ENCODE measurements at regions not wholly inside any gene's neighbourhood (a gene's known extent, or its start where the extent isn't known, plus 50 kb on each side); places are given as distances from the start of the nearest gene placed in this dataset.

- no peak for DNase-seq (ENCODE audit: extremely low read depth, low read depth, low spot score)
Observed at GRCh38 chr22:27083610-27084009, 426.2 kb downstream of the MIAT start.

- no peak for DNase-seq (ENCODE audit: extremely low read depth, low read depth, low spot score)
Observed at GRCh38 chr22:27084130-27084529, 426.7 kb downstream of the MIAT start.

GRCh38 chr22:27086080-27087044, 429.0 kb downstream of the MIAT start:
- DNase-seq (ENCODE audit: extremely low read depth, low read depth, low spot score) = no peak

GRCh38 chr22:27087051-27087450, 429.7 kb downstream of the MIAT start:
- no peak for DNase-seq (ENCODE audit: extremely low read depth, low read depth, low spot score)

- no peak for DNase-seq (ENCODE audit: extremely low read depth, low read depth, low spot score)
Observed at GRCh38 chr22:27088026-27088425, 430.6 kb downstream of the MIAT start.

- no peak for DNase-seq (ENCODE audit: extremely low read depth, low read depth, low spot score)
Observed at GRCh38 chr22:27089264-27089663, 431.9 kb downstream of the MIAT start.

GRCh38 chr22:27090611-27091011, 433.2 kb downstream of the MIAT start:
- DNase-seq (ENCODE audit: extremely low read depth, low read depth, low spot score) = no peak

- DNase-seq (ENCODE audit: extremely low read depth, low read depth, low spot score) = no peak
Observed at GRCh38 chr22:27093422-27093821, 436.0 kb downstream of the MIAT start.

- no peak for DNase-seq (ENCODE audit: extremely low read depth, low read depth, low spot score)
Observed at GRCh38 chr22:27094633-27095308, 437.4 kb downstream of the MIAT start.

- DNase-seq (ENCODE audit: extremely low read depth, low read depth, low spot score) = no peak
Observed at GRCh38 chr22:27097506-27097905, 440.1 kb downstream of the MIAT start.

GRCh38 chr22:27097933-27098332, 440.5 kb downstream of the MIAT start:
- no peak for DNase-seq (ENCODE audit: extremely low read depth, low read depth, low spot score)

- no peak for DNase-seq (ENCODE audit: extremely low read depth, low read depth, low spot score)
Observed at GRCh38 chr22:27099946-27100722, 442.7 kb downstream of the MIAT start.

GRCh38 chr22:27100789-27101188, 443.4 kb downstream of the MIAT start:
- no peak for DNase-seq (ENCODE audit: extremely low read depth, low read depth, low spot score)

- no peak for DNase-seq (ENCODE audit: extremely low read depth, low read depth, low spot score)
Observed at GRCh38 chr22:27101288-27101687, 443.9 kb downstream of the MIAT start.

- DNase-seq (ENCODE audit: extremely low read depth, low read depth, low spot score) = no peak
Observed at GRCh38 chr22:27104449-27104848, 447.1 kb downstream of the MIAT start.

- DNase-seq (ENCODE audit: extremely low read depth, low read depth, low spot score) = no peak
Observed at GRCh38 chr22:27105142-27106025, 448.0 kb downstream of the MIAT start.

GRCh38 chr22:27106985-27107384, 449.6 kb downstream of the MIAT start:
- no peak for DNase-seq (ENCODE audit: extremely low read depth, low read depth, low spot score)

- no peak for DNase-seq (ENCODE audit: extremely low read depth, low read depth, low spot score)
Observed at GRCh38 chr22:27107386-27107785, 450.0 kb downstream of the MIAT start.

GRCh38 chr22:27107824-27108223, 450.4 kb downstream of the MIAT start:
- no peak for DNase-seq (ENCODE audit: extremely low read depth, low read depth, low spot score)

- DNase-seq (ENCODE audit: extremely low read depth, low read depth, low spot score) = no peak
Observed at GRCh38 chr22:27108425-27109114, 451.2 kb downstream of the MIAT start.

All from glomerular endothelial cell (primary cell).